ENCODE measurements at regions not wholly inside any gene's neighbourhood (a gene's known extent, or its start where the extent isn't known, plus 50 kb on each side); places are given as distances from the start of the nearest gene placed in this dataset.

DNA sequence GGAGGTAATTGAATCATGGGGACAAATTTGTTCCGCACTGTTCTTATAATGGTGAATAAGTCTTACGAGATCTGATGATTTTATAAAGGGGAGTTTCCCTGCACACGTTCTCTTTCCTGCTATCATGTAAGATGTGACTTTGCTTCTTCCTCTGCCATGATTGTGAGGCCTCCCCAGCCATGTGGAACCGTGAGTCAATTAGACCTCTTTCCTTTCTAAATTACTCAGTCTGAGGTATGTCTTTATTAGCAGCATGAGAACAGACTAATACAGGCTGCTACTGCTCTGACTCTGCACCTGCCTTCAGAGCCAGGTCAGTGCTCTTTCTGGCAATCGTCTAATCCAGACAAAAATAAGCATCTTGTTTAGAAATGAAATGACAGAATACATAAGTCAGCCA is 479.2 kb upstream of the TUSC1 start:
- Histone ChIP-seq H3K27ac (ENCODE audit: low read length) (no peak overlapping the region), H3K4me1 (ENCODE audit: control insufficient read depth, insufficient read depth, low read length) (no peaks in the 10 kb centered on the region), H3K36me3 (ENCODE audit: control insufficient read depth, insufficient read depth, low read length) (no peaks in the 10 kb centered on the region), H3K4me3 (ENCODE audit: low read depth in 2 of 2, low read length in 2 of 2) (no peak overlapping the region), H3K27me3 (ENCODE audit: control insufficient read depth, insufficient read depth, low read length) (no peaks in the 10 kb centered on the region), H3K9me3 (ENCODE audit: control insufficient read depth, insufficient read depth, low read depth, low read length) (no peaks in the 10 kb centered on the region)
- no peak for ATAC-seq
- CTCF ChIA-PET = no interaction called here
- POLR2A ChIA-PET = no interaction called here
- BruUV-seq (replicated peaks) = no TSS peak
- no peak for DNase-seq (ENCODE audit: low read depth, low spot score)
- in situ Hi-C loops (cut with HindIII; ENCODE audit: low pct_unique_long_range_greater_than_20kb, low sequenced_read_pairs) = no loop called here
- intact Hi-C loops (cut with micrococcal nuclease; ENCODE audit: unreplicated experiment) = no loop called here
- no peak for TF ChIP-seq POLR2AphosphoS5 (IDR thresholded peaks at IDR 0.05; ENCODE audit: low read depth, low read length)
- TF ChIP-seq TCF7L2 (IDR thresholded peaks at IDR 0.05; ENCODE audit: low read depth, low read length) = no peak
- TF ChIP-seq CTCF (IDR thresholded peaks at IDR 0.05) = no peak
- TF ChIP-seq, protein P1, sequence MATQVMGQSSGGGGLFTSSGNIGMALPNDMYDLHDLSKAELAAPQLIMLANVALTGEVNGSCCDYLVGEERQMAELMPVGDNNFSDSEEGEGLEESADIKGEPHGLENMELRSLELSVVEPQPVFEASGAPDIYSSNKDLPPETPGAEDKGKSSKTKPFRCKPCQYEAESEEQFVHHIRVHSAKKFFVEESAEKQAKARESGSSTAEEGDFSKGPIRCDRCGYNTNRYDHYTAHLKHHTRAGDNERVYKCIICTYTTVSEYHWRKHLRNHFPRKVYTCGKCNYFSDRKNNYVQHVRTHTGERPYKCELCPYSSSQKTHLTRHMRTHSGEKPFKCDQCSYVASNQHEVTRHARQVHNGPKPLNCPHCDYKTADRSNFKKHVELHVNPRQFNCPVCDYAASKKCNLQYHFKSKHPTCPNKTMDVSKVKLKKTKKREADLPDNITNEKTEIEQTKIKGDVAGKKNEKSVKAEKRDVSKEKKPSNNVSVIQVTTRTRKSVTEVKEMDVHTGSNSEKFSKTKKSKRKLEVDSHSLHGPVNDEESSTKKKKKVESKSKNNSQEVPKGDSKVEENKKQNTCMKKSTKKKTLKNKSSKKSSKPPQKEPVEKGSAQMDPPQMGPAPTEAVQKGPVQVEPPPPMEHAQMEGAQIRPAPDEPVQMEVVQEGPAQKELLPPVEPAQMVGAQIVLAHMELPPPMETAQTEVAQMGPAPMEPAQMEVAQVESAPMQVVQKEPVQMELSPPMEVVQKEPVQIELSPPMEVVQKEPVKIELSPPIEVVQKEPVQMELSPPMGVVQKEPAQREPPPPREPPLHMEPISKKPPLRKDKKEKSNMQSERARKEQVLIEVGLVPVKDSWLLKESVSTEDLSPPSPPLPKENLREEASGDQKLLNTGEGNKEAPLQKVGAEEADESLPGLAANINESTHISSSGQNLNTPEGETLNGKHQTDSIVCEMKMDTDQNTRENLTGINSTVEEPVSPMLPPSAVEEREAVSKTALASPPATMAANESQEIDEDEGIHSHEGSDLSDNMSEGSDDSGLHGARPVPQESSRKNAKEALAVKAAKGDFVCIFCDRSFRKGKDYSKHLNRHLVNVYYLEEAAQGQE (IDR thresholded peaks at IDR 0.05; ENCODE audit: insufficient read depth in 1 of 2, low read depth in 2 of 2, low read length in 1 of 2) = no peak

DNA sequence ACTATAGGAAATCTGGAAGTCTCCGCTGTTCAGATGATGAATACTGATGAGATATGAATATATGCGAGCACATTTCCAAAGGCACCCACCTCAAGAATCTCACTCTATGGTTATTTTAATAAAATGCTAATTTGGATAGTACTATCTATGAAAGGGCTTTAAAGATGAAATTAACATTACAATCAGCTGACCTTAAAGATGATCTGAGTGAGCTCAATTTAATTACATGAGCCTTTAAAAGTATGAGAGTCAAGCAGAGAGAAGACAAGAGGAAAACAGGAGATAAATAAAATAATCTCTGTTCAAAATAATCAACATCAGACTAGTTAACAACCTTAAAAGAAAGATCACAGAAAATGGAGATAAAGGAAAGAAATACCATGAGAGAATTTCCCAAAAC is 474.1 kb upstream of the TUSC1 start:
- Histone ChIP-seq H3K36me3 (ENCODE audit: control insufficient read depth, insufficient read depth, low read length) (no peaks in the 10 kb centered on the region), H3K27ac (ENCODE audit: low read length) (no peak overlapping the region), H3K9me3 (ENCODE audit: control insufficient read depth, insufficient read depth, low read depth, low read length) (no peaks in the 10 kb centered on the region), H3K4me3 (ENCODE audit: low read depth in 2 of 2, low read length in 2 of 2) (no peak overlapping the region), H3K4me1 (ENCODE audit: control insufficient read depth, insufficient read depth, low read length) (no peaks in the 10 kb centered on the region), H3K27me3 (ENCODE audit: control insufficient read depth, insufficient read depth, low read length) (no peaks in the 10 kb centered on the region)
- TF ChIP-seq CTCF (IDR thresholded peaks at IDR 0.05) = no peak
- TF ChIP-seq POLR2AphosphoS5 (IDR thresholded peaks at IDR 0.05; ENCODE audit: low read depth, low read length) = no peak
- TF ChIP-seq SIN3A (IDR thresholded peaks at IDR 0.05; ENCODE audit: borderline replicate concordance, insufficient read depth, low read depth, low read length) = no peak
- TF ChIP-seq, protein P1 (IDR thresholded peaks at IDR 0.05; ENCODE audit: insufficient read depth in 1 of 2, low read depth in 2 of 2, low read length in 1 of 2) = no peak
- no peak for TF ChIP-seq TCF7L2 (IDR thresholded peaks at IDR 0.05; ENCODE audit: low read depth, low read length)
- no TSS peak for BruUV-seq (replicated peaks)
- DNase-seq (ENCODE audit: low read depth, low spot score) (no peak), ATAC-seq (no peak)
- CTCF ChIA-PET = no interaction called here
- POLR2A ChIA-PET = no interaction called here
- in situ Hi-C loops (cut with HindIII; ENCODE audit: low pct_unique_long_range_greater_than_20kb, low sequenced_read_pairs) = no loop called here
- intact Hi-C loops (cut with micrococcal nuclease; ENCODE audit: unreplicated experiment) = no loop called here
